K562 (cell line): ENCODE measurements at regions not wholly inside any gene's neighbourhood (a gene's known extent, or its start where the extent isn't known, plus 50 kb on each side); places are given as distances from the start of the nearest gene placed in this dataset.

Experiments
- ATAC-seq: fragments of 200-7000 bp; cut with Tn5 transposase; 3 replicates; pipeline ENCODE4 v1.9.1; 2020; ENCODE audit warnings: moderate library complexity
- BruUV-seq: library from RNA; stranded (reverse); fragments of 400-500 nt; replicated peaks from 2 replicates; lab custom pipeline; 2021; lab: Mats Ljungman, UMichigan
- CTCF ChIA-PET: fragments of 300-600 bp; formaldehyde crosslinking; extraction: SDS; loops from one replicate; lab custom pipeline; 2021; ENCODE audit warnings: low intra/inter-chr PET ratio; lab: Yijun Ruan, JAX
- POLR2A ChIA-PET: fragments of 300-600, 350-650 bp; sonication (Branson Sonifier 250); formaldehyde crosslinking; extraction: SDS; loops from one replicate; lab custom pipeline; 2021; ENCODE audit warnings: antibody characterized with exemption, inconsistent platforms; lab: Yijun Ruan, JAX
- DNase-seq, 4 experiments: peaks; one replicate each; pipeline versions ENCODE4 v3.0.0 to v3.0.0-alpha.2; 2011 to 2018; ENCODE audit warnings: low spot score in 3 of 4, mixed read lengths in 3 of 4; ENCODE audit errors: extremely low read depth in 1 of 4
- FAIRE-seq: peaks from 2 replicates; lab custom pipeline; 2011; peaks lifted over from hg19 to GRCh38; lab: Jason Lieb, UNC
- H2AFZ ChIP-seq: 2 replicates; pipeline ENCODE4 v1.6.0; 2011; ENCODE audit warnings: low read depth, low read length, control low read depth, inconsistent platforms
- H3K27ac ChIP-seq: fragments of 200-600 bp; 3 replicates; pipeline ENCODE4 v1.8.0; 2011; ENCODE audit warnings: low read depth, mild to moderate bottlenecking, control low read depth, inconsistent platforms, low read length, moderate library complexity, mixed read lengths; ENCODE audit errors: extremely low read depth
- H3K27me3 ChIP-seq, 2 experiments: fragments of 300-600 bp in 1 of 2; 2 replicates in 1 of 2; 3 replicates in 1 of 2; pipeline versions ENCODE4 v1.6.0 to v1.8.0; 2011; ENCODE audit warnings: inconsistent platforms in 2 of 2, low read length in 2 of 2, mild to moderate bottlenecking in 1 of 2, mixed read lengths in 1 of 2, moderate library complexity in 1 of 2; ENCODE audit not compliant: control insufficient read depth in 2 of 2, insufficient read depth in 2 of 2
- H3K36me3 ChIP-seq: fragments of 300-600 bp; 3 replicates; pipeline ENCODE4 v1.8.0; 2011; ENCODE audit warnings: mild to moderate bottlenecking, low read length, inconsistent platforms; ENCODE audit not compliant: control insufficient read depth, insufficient read depth
- H3K4me1 ChIP-seq, 2 experiments: fragments of 200-600 bp in 1 of 2; replicated peaks in 1 of 2; 2 replicates in 1 of 2; 3 replicates in 1 of 2; pipeline versions ENCODE4 v1.5.1 to v1.8.0; 2011; ENCODE audit warnings: inconsistent platforms in 2 of 2, low read length in 2 of 2, mild to moderate bottlenecking in 1 of 2, mixed read lengths in 1 of 2, moderate library complexity in 1 of 2; ENCODE audit not compliant: control insufficient read depth in 2 of 2, insufficient read depth in 2 of 2
- H3K4me2 ChIP-seq: 2 replicates; pipeline ENCODE4 v1.6.1; 2011; ENCODE audit warnings: low read length, control low read depth, inconsistent platforms, mixed read lengths; ENCODE audit not compliant: insufficient read depth
- H3K4me3 ChIP-seq: fragments of 200-600 bp; sonication (generic), shearing (Covaris generic); 2 replicates; pipeline ENCODE4 v1.5.1; 2016; ENCODE audit warnings: control low read depth, inconsistent platforms
- H3K79me2 ChIP-seq: fragments of 200-600 bp; 3 replicates; pipeline ENCODE4 v1.8.0; 2011; ENCODE audit warnings: low read length, inconsistent platforms; ENCODE audit not compliant: control insufficient read depth, insufficient read depth
- H3K9ac ChIP-seq, 2 experiments: 2 replicates each; pipeline versions ENCODE4 v1.6.0 to v1.6.1; 2011; ENCODE audit warnings: low read depth in 2 of 2, low read length in 2 of 2, control low read depth in 1 of 2, inconsistent platforms in 1 of 2, mild to moderate bottlenecking in 1 of 2, mixed read lengths in 1 of 2; ENCODE audit not compliant: insufficient read depth in 1 of 2
- H3K9me1 ChIP-seq: one replicate; pipeline ENCODE4 v1.6.0; 2011; ENCODE audit warnings: inconsistent platforms, mild to moderate bottlenecking, low read length, moderate library complexity; ENCODE audit not compliant: control insufficient read depth, insufficient read depth
- H3K9me3 ChIP-seq: replicated peaks from 2 replicates; pipeline ENCODE4 v1.5.1; 2011; ENCODE audit warnings: low read depth, low read length, inconsistent platforms; ENCODE audit not compliant: control insufficient read depth, insufficient read depth
- H4K20me1 ChIP-seq: replicated peaks from 2 replicates; pipeline ENCODE4 v1.6.1; 2011; ENCODE audit warnings: low read length, inconsistent platforms, mixed read lengths; ENCODE audit not compliant: control insufficient read depth, insufficient read depth
- ARID3B ChIP-seq: fragments of 250-450 bp; sonication (Bioruptor Pico); IDR thresholded peaks from 2 replicates; pipeline ENCODE4 v1.4.0; 2020; ENCODE audit warnings: borderline replicate concordance
- CBX5 ChIP-seq: IDR thresholded peaks from 2 replicates; pipeline ENCODE4 v1.6.1; 2014; ENCODE audit warnings: low read depth, borderline replicate concordance
- PHTF2 ChIP-seq: fragments of 250-450 bp; sonication (Bioruptor Pico); IDR thresholded peaks from 2 replicates; pipeline ENCODE4 v1.5.0; 2021; ENCODE audit warnings: mild to moderate bottlenecking
- POLR3A ChIP-seq: IDR thresholded peaks from 2 replicates; pipeline ENCODE4 v1.6.1; 2011; ENCODE audit warnings: borderline replicate concordance, mild to moderate bottlenecking, moderate library complexity; ENCODE audit not compliant: insufficient read length, insufficient read depth; ENCODE audit errors: extremely low read depth
- RFX1 ChIP-seq: fragments of 450-650 bp; IDR thresholded peaks from 2 replicates; pipeline ENCODE4 v1.6.1; 2016; ENCODE audit warnings: mild to moderate bottlenecking, moderate library complexity
- SIN3A ChIP-seq, 2 experiments: fragments of 150-350 bp in 1 of 2; IDR thresholded peaks; 2 replicates each; pipeline ENCODE4 v1.6.1; 2011 to 2016; ENCODE audit warnings: borderline replicate concordance in 2 of 2, low read depth in 2 of 2, low read length in 2 of 2, mild to moderate bottlenecking in 2 of 2, moderate library complexity in 2 of 2; ENCODE audit not compliant: control insufficient read depth in 1 of 2
- SIN3B ChIP-seq: fragments of 450-650 bp; IDR thresholded peaks from 2 replicates; pipeline ENCODE4 v1.6.1; 2017; ENCODE audit warnings: low read depth, mild to moderate bottlenecking, moderate library complexity
- SMAD3 ChIP-seq: fragments of 450-650 bp; formaldehyde crosslinking; conservative IDR thresholded peaks from 2 replicates; pipeline ENCODE4 v1.4.0; 2020; ENCODE audit warnings: mild to moderate bottlenecking
- SMARCC2 ChIP-seq: fragments of 450-650 bp; IDR thresholded peaks from 2 replicates; pipeline ENCODE4 v1.6.1; 2017; ENCODE audit warnings: antibody characterized with exemption, moderate library complexity, mild to moderate bottlenecking, low read depth
- TBL1XR1 ChIP-seq, 2 experiments: IDR thresholded peaks; 2 replicates each; pipeline ENCODE4 v1.6.1; 2012; ENCODE audit warnings: improper control_type of control experiment in 2 of 2, low read length in 2 of 2, mild to moderate bottlenecking in 1 of 2
- TCFL5 ChIP-seq: fragments of 250-450 bp; sonication (Bioruptor Pico); conservative IDR thresholded peaks from 2 replicates; pipeline ENCODE4 v1.6.1; 2021; ENCODE audit warnings: mild to moderate bottlenecking, moderate library complexity, matching md5 sums
- ZBTB43 ChIP-seq: sonication (generic); formaldehyde crosslinking; IDR thresholded peaks from 2 replicates; pipeline ENCODE4 v1.8.0; 2023; ENCODE audit warnings: mild to moderate bottlenecking, missing genetic modification reagents
- ZKSCAN3 ChIP-seq: fragments of 250-450 bp; sonication (Bioruptor Pico); IDR thresholded peaks from 2 replicates; pipeline ENCODE4 v1.4.0; 2020
- ZNF583 ChIP-seq: fragments of 250-450 bp; sonication (Bioruptor Pico); IDR thresholded peaks from 2 replicates; pipeline ENCODE4 v1.4.0; 2020
- WGBS: fragments of 100-300 bp; shearing (Covaris generic); methylation state at CpG from one replicate; pipeline ENCODE4 v1.1.6; 2016; ENCODE audit warnings: low coverage, mixed read lengths; ENCODE audit not compliant: insufficient coverage; ENCODE audit errors: missing lambda C conversion rate; 5-methylcytosine and 5-hydroxymethylcytosine counted together
- in situ Hi-C: fragments of 300-500 bp; cut with MboI; formaldehyde crosslinking; loops from 4 replicates; pipeline ENCODE4 v1.15.0; 2018; ENCODE audit warnings: inconsistent platforms, mixed read lengths
- intact Hi-C: fragments of 100-400 bp; cut with micrococcal nuclease; formaldehyde crosslinking; loops from 2 replicates; pipeline ENCODE4 v1.14.2; 2022

GRCh38 chr20:61119273-61119672 lies 132.8 kb upstream of the CDH4 start:
- BruUV-seq, result no TSS peak
- FAIRE-seq, result no peak
- no peak for ATAC-seq
- H3K9me1 ChIP-seq, result no peaks in the 10 kb centered on the region
- peaks cover 2 to 27% of the 10 kb centered on the region in 2 experiments; a peak in 3 of 5 replicates for H3K27me3 ChIP-seq
- no peaks in the 10 kb centered on the region for H3K79me2 ChIP-seq
- no peak for DNase-seq
- POLR2A ChIA-PET, result interaction anchor here (0.7 kb wide), 1 partner anchor 119 kb away, joined by 3 read pairs; no protein-coding TSS in a partner anchor
- H3K4me2 ChIP-seq, result no peak overlapping the region
- no peaks in the 10 kb centered on the region for H3K36me3 ChIP-seq
- no peak overlapping the region for H3K9ac ChIP-seq
- TF ChIP-seq RFX1 (no peak), TBL1XR1 (IDR thresholded peaks at IDR 0.05; ENCODE audit: low read length in 2 of 2) (no peak), TCFL5 (no peak), ZNF583 (CRISPR knock-in tag) (no peak), CBX5 (no peak), SIN3A (IDR thresholded peaks at IDR 0.05; ENCODE audit: borderline replicate concordance in 2 of 2, control insufficient read depth in 1 of 2, low read depth in 2 of 2, low read length in 2 of 2) (no peak), POLR3A (no peak), ZBTB43 (CRISPR knock-in tag) (no peak), ZKSCAN3 (CRISPR knock-in tag) (no peak), SMAD3 (CRISPR knock-in tag) (no peak), ARID3B (CRISPR knock-in tag) (no peak), SIN3B (no peak), PHTF2 (CRISPR knock-in tag) (no peak), SMARCC2 (no peak)
- no peak overlapping the region for H3K4me3 ChIP-seq
- H4K20me1 ChIP-seq, result no peaks in the 10 kb centered on the region; the same call in 1 of the 2 replicates
- WGBS, result 0% methylated on average over 10 of the region's 10 CpGs
- intact Hi-C loops, result no loop called here
- H2AFZ ChIP-seq, result no peak overlapping the region
- in situ Hi-C loops, result no loop called here
- no peaks in the 10 kb centered on the region for H3K4me1 ChIP-seq
- H3K9me3 ChIP-seq, result no peaks in the 10 kb centered on the region
- H3K27ac ChIP-seq, result no peak overlapping the region
- CTCF ChIA-PET, result no interaction called here
